Tibial nerve (tissue), 4 donors: ENCODE measurements at regions not wholly inside any gene's neighbourhood (a gene's known extent, or its start where the extent isn't known, plus 50 kb on each side); places are given as distances from the start of the nearest gene placed in this dataset.
"Not testable (repeated sequence)": the region's sequence is repeated elsewhere in the genome, so short reads cannot be mapped to it uniquely, and the experiment has no call there.

Experiments
- DNase-seq, 2 donors: peaks; one replicate each; pipeline ENCODE4 v3.0.0-alpha.2; 2019; ENCODE audit warnings: low spot score in 2 of 2
- H3K27ac ChIP-seq, 4 donors: fragments of 200-600 bp; sonication (generic) in 3 of 4; one replicate each; pipeline ENCODE4 v1.5.1; 2017 to 2019; ENCODE audit warnings: mild to moderate bottlenecking in 1 of 4
- H3K27me3 ChIP-seq, 2 donors: fragments of 200-600 bp; sonication (generic) in 1 of 2; one replicate each; pipeline versions ENCODE4 v1.5.1 to v1.6.0; 2017 to 2019
- H3K36me3 ChIP-seq, 3 donors: fragments of 200-600 bp; sonication (generic); one replicate each; pipeline ENCODE4 v1.5.1; 2018 to 2019
- H3K4me1 ChIP-seq, 4 donors: fragments of 200-600 bp; sonication (generic) in 3 of 4; one replicate each; pipeline ENCODE4 v1.5.1; 2017 to 2019
- H3K4me3 ChIP-seq, 4 donors: fragments of 200-600 bp; sonication (generic) in 3 of 4; one replicate each; pipeline ENCODE4 v1.5.1; 2017 to 2019; ENCODE audit warnings: mild to moderate bottlenecking in 1 of 4, moderate library complexity in 1 of 4
- H3K9me3 ChIP-seq, 4 donors: fragments of 200-600 bp; sonication (generic) in 3 of 4; one replicate each; pipeline ENCODE4 v1.5.1; 2017 to 2019
- EP300 ChIP-seq, 2 donors: sonication (generic); formaldehyde crosslinking; IDR thresholded peaks; one replicate each; pipeline ENCODE4 v1.6.1; 2017; ENCODE audit warnings: antibody characterized with exemption in 2 of 2, mild to moderate bottlenecking in 1 of 2
- POLR2A ChIP-seq, 2 donors: fragments of 450-650 bp; IDR thresholded peaks; one replicate each; pipeline ENCODE4 v1.6.1; 2017; ENCODE audit warnings: antibody characterized with exemption in 2 of 2, mild to moderate bottlenecking in 2 of 2, moderate library complexity in 2 of 2
- WGBS, 2 donors: methylation state at CpG; one replicate each; pipeline ENCODE4 v1.1.5; 2018; 5-methylcytosine and 5-hydroxymethylcytosine counted together
- TF ChIP-seq, protein P1 (sequence below), 5 experiments: fragments of 200-600 bp in 3 of 5; fragments of 450-650 bp in 2 of 5; sonication (generic) in 3 of 5; IDR thresholded peaks; one replicate each; pipeline ENCODE4 v1.5.1; 2016 to 2019; ENCODE audit warnings: antibody characterized with exemption in 5 of 5, mild to moderate bottlenecking in 3 of 5, moderate library complexity in 2 of 5

GRCh38 chr2:155972916-155973315 is 359.6 kb downstream of the NR4A2 start:
- DNase-seq: no peak
- Histone ChIP-seq H3K27ac (no peak overlapping the region), H3K4me3 (no peak overlapping the region), H3K9me3 (no peaks in the 10 kb centered on the region), H3K36me3 (no peaks in the 10 kb centered on the region), H3K4me1 (peaks cover 0 to 32% (median 9%) of the 10 kb centered on the region in 4 donors), H3K27me3 (no peaks in the 10 kb centered on the region)
- 58 to 77% methylated on average over 2 of the region's 2 CpGs for WGBS, 2 donors
- TF ChIP-seq, protein P1, sequence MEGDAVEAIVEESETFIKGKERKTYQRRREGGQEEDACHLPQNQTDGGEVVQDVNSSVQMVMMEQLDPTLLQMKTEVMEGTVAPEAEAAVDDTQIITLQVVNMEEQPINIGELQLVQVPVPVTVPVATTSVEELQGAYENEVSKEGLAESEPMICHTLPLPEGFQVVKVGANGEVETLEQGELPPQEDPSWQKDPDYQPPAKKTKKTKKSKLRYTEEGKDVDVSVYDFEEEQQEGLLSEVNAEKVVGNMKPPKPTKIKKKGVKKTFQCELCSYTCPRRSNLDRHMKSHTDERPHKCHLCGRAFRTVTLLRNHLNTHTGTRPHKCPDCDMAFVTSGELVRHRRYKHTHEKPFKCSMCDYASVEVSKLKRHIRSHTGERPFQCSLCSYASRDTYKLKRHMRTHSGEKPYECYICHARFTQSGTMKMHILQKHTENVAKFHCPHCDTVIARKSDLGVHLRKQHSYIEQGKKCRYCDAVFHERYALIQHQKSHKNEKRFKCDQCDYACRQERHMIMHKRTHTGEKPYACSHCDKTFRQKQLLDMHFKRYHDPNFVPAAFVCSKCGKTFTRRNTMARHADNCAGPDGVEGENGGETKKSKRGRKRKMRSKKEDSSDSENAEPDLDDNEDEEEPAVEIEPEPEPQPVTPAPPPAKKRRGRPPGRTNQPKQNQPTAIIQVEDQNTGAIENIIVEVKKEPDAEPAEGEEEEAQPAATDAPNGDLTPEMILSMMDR (IDR thresholded peaks at IDR 0.05): no peak
- TF ChIP-seq POLR2A (IDR thresholded peaks at IDR 0.05) (no peak), EP300 (IDR thresholded peaks at IDR 0.05) (no peak)

- 81 to 83% methylated on average over 18 of the region's 18 CpGs for whole genome bisulfite sequencing, 2 donors
- not testable (repeated sequence) for H3K4me3 ChIP-seq, H3K9me3 ChIP-seq, H3K27ac ChIP-seq, H3K4me1 ChIP-seq, H3K27me3 ChIP-seq, DNase-seq, H3K36me3 ChIP-seq
Measured at GRCh38 chr2:155966064-155966471, 366.5 kb downstream of the NR4A2 start.

DNA sequence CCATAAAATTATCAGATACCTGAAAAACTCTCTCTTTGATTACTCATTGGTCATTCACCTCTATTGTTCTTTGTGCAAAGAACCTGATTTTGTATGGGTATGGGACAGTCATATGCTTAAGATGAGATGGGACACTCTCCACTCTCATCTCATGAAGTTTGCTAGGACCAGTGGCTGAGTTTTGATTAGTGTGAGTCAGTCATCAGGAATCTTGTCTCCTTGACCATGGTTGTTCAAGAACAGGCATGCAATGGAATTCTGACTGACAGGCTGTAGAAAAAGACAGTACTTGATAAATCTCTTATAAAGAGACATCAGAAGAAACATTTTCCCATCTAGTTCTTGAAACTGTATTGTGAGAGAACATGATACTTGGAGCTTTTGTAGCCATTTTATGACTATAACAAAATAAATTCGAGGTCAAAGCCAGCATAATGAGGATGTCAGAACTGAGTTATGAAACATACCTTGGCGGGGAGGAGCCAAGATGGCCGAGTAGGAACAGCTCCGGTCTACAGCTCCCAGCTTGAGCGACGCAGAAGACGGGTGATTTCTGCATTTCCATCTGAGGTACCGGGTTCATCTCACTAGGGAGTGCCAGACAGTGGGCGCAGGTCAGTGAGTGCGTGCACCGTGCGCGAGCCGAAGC is 367.0 kb downstream of the NR4A2 start:
- 91 to 97% methylated on average over 14 of the region's 14 CpGs for WGBS, 2 donors
- DNase-seq: no peak
- Histone ChIP-seq H3K27ac (no peak overlapping the region), H3K4me1 (no peaks in the 10 kb centered on the region), H3K27me3 (no peaks in the 10 kb centered on the region), H3K4me3 (no peak overlapping the region), H3K9me3 (no peaks in the 10 kb centered on the region), H3K36me3 (no peaks in the 10 kb centered on the region)
- no peak for TF ChIP-seq EP300 (IDR thresholded peaks at IDR 0.05)
- no peak for TF ChIP-seq POLR2A (IDR thresholded peaks at IDR 0.05)
- TF ChIP-seq, protein P1 (IDR thresholded peaks at IDR 0.05): no peak

DNA sequence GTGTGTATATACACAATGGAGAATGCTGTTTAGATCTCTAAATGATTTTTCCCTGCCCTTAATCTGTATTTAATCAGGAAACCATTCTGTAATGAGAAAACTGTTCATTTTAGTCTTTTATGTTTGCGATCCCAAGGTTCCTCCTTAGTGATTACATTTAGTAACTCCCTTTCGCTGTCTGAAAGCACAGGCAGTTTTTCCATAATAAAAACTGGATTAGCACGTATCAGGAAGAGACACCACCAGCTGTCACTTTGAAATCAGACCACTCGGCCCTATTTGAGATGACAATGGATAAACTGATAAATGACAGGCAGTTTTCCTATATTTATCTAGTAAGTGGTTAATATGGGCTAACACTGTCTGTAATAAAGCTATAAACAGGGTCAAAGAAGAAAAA is 370.9 kb downstream of the NR4A2 start:
- WGBS, 2 donors: 85 to 86% methylated on average over 4 of the region's 4 CpGs
- H3K27me3 ChIP-seq: no peaks in the 10 kb centered on the region
- no peak for DNase-seq
- H3K4me3 ChIP-seq: no peak overlapping the region
- no peak overlapping the region for H3K27ac ChIP-seq
- H3K36me3 ChIP-seq: no peaks in the 10 kb centered on the region
- H3K9me3 ChIP-seq: peaks cover 0 to 5% (median 0%) of the 10 kb centered on the region in 4 donors
- H3K4me1 ChIP-seq: no peaks in the 10 kb centered on the region
- no peak for TF ChIP-seq POLR2A (IDR thresholded peaks at IDR 0.05)
- TF ChIP-seq, protein P1 (IDR thresholded peaks at IDR 0.05): no peak
- TF ChIP-seq EP300 (IDR thresholded peaks at IDR 0.05): no peak

DNA sequence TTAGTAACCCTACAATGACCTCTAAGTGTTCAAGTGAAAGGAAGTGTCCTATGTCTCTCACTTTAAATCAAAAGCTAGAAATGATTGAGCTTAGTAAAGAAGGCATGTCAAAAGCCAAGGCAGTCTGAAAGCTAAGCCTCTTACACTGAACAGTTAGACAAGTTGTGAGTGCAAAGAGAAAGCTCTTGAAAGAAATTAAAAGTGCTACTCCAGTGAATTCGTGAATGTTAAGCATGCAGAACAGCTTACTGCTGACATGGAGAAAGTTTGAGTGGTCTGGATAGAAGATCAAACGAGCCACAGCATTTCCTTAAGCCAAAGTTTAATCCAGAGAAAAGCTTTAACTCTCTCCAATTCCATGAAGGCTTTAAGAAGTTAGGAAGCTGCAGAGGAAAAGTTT is 373.7 kb downstream of the NR4A2 start:
- no peaks in the 10 kb centered on the region for H3K4me1 ChIP-seq
- DNase-seq: no peak
- H3K9me3 ChIP-seq: peaks cover 0 to 5% (median 0%) of the 10 kb centered on the region in 4 donors
- no peaks in the 10 kb centered on the region for H3K27me3 ChIP-seq
- TF ChIP-seq, protein P1 (IDR thresholded peaks at IDR 0.05): no peak
- no peak for TF ChIP-seq POLR2A (IDR thresholded peaks at IDR 0.05)
- TF ChIP-seq EP300 (IDR thresholded peaks at IDR 0.05): no peak
- H3K4me3 ChIP-seq: no peak overlapping the region
- H3K36me3 ChIP-seq: no peaks in the 10 kb centered on the region
- no peak overlapping the region for H3K27ac ChIP-seq
- WGBS, 2 donors: 45 to 55% methylated on average over 2 of the region's 2 CpGs

DNA sequence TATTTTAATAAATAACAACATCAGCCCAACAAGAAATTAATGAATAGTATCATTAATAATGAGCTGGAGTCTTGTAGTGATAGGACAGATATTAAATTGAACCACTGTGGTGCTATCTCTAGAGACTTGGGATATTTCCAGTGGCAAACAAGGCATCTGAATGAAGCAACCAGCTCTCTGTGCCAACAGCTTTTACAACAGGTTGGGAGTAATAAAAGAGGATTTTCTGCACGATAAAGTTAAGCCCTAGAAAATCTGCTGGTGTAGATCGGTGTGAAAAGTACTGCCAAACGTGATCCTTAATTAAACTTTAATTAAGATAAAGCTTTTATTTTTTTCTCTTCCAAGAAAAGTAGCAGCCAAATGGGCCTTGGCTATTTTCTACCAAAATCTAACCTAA is 385.5 kb downstream of the NR4A2 start:
- TF ChIP-seq POLR2A (IDR thresholded peaks at IDR 0.05) (no peak), EP300 (IDR thresholded peaks at IDR 0.05) (no peak)
- TF ChIP-seq, protein P1 (IDR thresholded peaks at IDR 0.05): no peak
- Histone ChIP-seq H3K27ac (no peak overlapping the region), H3K4me1 (no peaks in the 10 kb centered on the region), H3K27me3 (no peaks in the 10 kb centered on the region), H3K4me3 (no peak overlapping the region), H3K36me3 (no peaks in the 10 kb centered on the region), H3K9me3 (peaks cover 0 to 3% (median 1%) of the 10 kb centered on the region in 4 donors)
- WGBS, 2 donors: 56 to 59% methylated on average over 3 of the region's 3 CpGs
- DNase-seq: no peak
